ENCODE measurements at regions not wholly inside any gene's neighbourhood (a gene's known extent, or its start where the extent isn't known, plus 50 kb on each side); places are given as distances from the start of the nearest gene placed in this dataset.

DNA sequence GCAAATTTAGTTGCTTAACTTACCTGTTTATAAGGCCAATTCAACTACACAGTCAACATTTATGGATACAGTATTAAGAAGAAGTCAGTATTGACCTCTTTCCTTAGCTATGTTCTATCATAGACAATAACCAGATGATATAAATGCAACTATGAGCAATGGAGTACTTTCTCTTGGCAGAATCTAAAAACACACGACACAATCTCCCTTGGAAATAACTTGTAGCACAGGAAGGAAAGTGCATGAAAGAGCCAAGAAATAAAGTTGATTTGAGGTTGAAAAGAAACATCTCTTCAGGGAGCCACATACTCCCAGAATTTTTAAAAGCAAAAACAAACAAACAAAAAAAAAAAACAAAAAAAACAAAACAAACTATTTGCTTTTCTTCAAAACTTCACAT lies 145.0 kb downstream of the EVA1A start:
- 28% methylated on average over 1 of the region's 1 CpG for WGBS
- intact Hi-C loops (cut with DNase I): no loop called here

DNA sequence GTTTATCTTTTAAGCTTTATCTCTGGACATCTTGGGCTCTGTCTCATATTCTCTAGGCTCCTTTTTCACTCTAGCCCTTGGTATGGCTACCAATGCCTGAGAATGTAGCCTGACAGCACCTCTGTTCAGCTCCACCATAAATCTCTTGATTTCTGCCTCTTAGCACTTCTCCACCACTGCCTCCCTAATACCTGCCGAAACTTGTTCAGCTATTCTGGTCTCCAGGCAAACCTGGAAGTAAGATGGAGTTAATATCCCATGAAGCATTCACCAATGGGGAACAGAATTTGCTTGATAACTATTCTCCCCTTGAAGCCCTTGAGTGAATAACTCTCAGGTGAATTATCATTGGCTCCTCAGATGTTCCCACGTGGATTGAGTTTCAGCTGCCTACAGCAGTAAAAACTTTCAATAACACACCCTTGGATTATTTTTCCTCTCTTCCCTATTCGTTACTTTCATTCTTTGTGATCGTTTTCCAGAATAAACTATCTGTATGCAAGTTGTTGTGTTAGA lies 145.6 kb downstream of the EVA1A start:
- no peaks in the 10 kb centered on the region for H3K27me3 ChIP-seq (replicated peaks; ENCODE audit: insufficient read depth)
- H3K9me3 ChIP-seq: no peaks in the 10 kb centered on the region
- intact Hi-C loops (cut with DNase I): no loop called here
- TF ChIP-seq, protein P1, sequence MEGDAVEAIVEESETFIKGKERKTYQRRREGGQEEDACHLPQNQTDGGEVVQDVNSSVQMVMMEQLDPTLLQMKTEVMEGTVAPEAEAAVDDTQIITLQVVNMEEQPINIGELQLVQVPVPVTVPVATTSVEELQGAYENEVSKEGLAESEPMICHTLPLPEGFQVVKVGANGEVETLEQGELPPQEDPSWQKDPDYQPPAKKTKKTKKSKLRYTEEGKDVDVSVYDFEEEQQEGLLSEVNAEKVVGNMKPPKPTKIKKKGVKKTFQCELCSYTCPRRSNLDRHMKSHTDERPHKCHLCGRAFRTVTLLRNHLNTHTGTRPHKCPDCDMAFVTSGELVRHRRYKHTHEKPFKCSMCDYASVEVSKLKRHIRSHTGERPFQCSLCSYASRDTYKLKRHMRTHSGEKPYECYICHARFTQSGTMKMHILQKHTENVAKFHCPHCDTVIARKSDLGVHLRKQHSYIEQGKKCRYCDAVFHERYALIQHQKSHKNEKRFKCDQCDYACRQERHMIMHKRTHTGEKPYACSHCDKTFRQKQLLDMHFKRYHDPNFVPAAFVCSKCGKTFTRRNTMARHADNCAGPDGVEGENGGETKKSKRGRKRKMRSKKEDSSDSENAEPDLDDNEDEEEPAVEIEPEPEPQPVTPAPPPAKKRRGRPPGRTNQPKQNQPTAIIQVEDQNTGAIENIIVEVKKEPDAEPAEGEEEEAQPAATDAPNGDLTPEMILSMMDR (IDR thresholded peaks at IDR 0.05): no peak
- TF ChIP-seq POLR2AphosphoS5 (IDR thresholded peaks at IDR 0.05) (no peak), POLR2A (IDR thresholded peaks at IDR 0.05) (no peak)
- no peak overlapping the region for H3K27ac ChIP-seq
- no peaks in the 10 kb centered on the region for H3K36me3 ChIP-seq
- DNase-seq (ENCODE audit: low spot score): no peak
- WGBS: 73% methylated on average over 4 of the region's 4 CpGs
- H3K4me1 ChIP-seq (replicated peaks): no peaks in the 10 kb centered on the region
- H3K4me3 ChIP-seq: no peak overlapping the region

More for the DNA sequence above, 145.0 kb downstream of the EVA1A start:
- Histone ChIP-seq H3K4me1 (replicated peaks) (no peaks in the 10 kb centered on the region), H3K36me3 (no peaks in the 10 kb centered on the region), H3K4me3 (no peak overlapping the region), H3K27me3 (replicated peaks; ENCODE audit: insufficient read depth) (no peaks in the 10 kb centered on the region), H3K27ac (no peak overlapping the region), H3K9me3 (no peaks in the 10 kb centered on the region)
- no peak for TF ChIP-seq POLR2A (IDR thresholded peaks at IDR 0.05)
- TF ChIP-seq POLR2AphosphoS5 (IDR thresholded peaks at IDR 0.05): no peak
- TF ChIP-seq, protein P1 (IDR thresholded peaks at IDR 0.05): no peak
- no peak for DNase-seq (ENCODE audit: low spot score)

DNA sequence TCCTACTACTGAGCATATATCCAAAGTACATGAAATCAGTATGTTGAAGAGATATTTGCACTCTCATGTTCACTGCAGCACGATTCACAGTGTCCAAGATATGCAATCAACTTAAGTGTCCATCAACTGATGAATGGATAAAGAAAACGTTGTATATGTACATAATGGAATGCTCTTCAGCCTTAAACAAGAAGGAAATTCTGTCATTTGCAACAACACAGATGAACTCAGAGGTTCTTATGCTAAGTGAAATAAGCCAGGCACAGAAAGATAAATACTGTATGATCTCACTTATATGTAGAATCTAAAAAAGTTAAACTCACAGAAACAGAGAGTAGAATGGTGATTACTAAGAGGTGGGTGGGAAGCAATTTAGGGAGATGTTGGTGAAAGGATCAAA lies 149.2 kb downstream of the EVA1A start:
- Histone ChIP-seq H3K36me3 (no peaks in the 10 kb centered on the region), H3K27me3 (replicated peaks; ENCODE audit: insufficient read depth) (no peaks in the 10 kb centered on the region), H3K27ac (no peak overlapping the region), H3K9me3 (no peaks in the 10 kb centered on the region), H3K4me3 (no peak overlapping the region), H3K4me1 (replicated peaks) (no peaks in the 10 kb centered on the region)
- intact Hi-C loops (cut with DNase I): no loop called here
- 59% methylated on average over 2 of the region's 2 CpGs for WGBS
- TF ChIP-seq POLR2A (IDR thresholded peaks at IDR 0.05): no peak
- TF ChIP-seq, protein P1 (IDR thresholded peaks at IDR 0.05): no peak
- TF ChIP-seq POLR2AphosphoS5 (IDR thresholded peaks at IDR 0.05): no peak
- no peak for DNase-seq (ENCODE audit: low spot score)

DNA sequence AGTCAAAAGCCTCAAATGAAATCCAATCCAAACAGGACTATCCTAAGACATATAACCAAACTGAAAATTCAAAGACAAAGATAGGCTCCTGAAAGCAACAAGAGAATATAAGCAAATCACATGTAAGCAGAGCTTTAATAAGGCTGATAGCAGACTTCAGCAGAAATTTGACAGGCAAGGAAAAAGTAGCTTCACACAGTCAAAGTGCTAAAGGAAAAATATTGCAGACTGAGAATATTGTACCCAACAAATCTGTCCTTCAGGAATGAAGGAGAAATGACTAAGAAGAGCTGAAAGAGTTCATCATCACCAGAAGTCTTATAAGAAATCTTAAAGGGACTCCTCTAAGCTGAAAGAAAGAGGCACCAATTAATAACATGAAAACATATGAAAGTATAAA lies 150.0 kb downstream of the EVA1A start:
- H3K4me1 ChIP-seq (replicated peaks): no peaks in the 10 kb centered on the region
- intact Hi-C loops (cut with DNase I): no loop called here
- no peak overlapping the region for H3K27ac ChIP-seq
- DNase-seq (ENCODE audit: low spot score): no peak
- H3K9me3 ChIP-seq: no peaks in the 10 kb centered on the region
- H3K4me3 ChIP-seq: no peak overlapping the region
- no peak for TF ChIP-seq POLR2A (IDR thresholded peaks at IDR 0.05)
- no peak for TF ChIP-seq POLR2AphosphoS5 (IDR thresholded peaks at IDR 0.05)
- TF ChIP-seq, protein P1 (IDR thresholded peaks at IDR 0.05): no peak
- no peaks in the 10 kb centered on the region for H3K36me3 ChIP-seq
- H3K27me3 ChIP-seq (replicated peaks; ENCODE audit: insufficient read depth): no peaks in the 10 kb centered on the region

DNA sequence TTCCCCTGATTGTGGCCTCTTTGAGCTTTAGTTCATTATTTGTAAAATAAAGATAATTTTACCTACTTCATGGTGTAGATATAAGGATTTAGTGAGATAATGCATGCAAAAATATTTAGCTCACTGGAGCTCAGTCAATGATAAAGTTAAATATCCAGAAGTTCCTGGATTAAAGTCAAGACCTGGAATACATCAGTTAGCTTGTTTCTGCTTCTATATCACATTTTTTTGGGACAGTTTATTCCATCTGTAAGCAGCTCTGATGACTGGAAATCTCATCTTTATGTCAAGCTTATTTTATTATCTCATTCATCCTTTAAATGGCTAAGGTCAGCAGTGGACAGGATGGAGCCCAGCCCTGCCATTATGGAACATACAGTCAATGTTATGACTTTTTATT lies 152.0 kb downstream of the EVA1A start:
- no peaks in the 10 kb centered on the region for H3K4me1 ChIP-seq (replicated peaks)
- TF ChIP-seq, protein P1 (IDR thresholded peaks at IDR 0.05): no peak
- TF ChIP-seq POLR2A (IDR thresholded peaks at IDR 0.05): no peak
- no peak for TF ChIP-seq POLR2AphosphoS5 (IDR thresholded peaks at IDR 0.05)
- H3K36me3 ChIP-seq: no peaks in the 10 kb centered on the region
- intact Hi-C loops (cut with DNase I): loop anchor here (10.0 kb wide), 2 partner anchors 254 to 494 kb away; no protein-coding TSS in a partner anchor
- no peaks in the 10 kb centered on the region for H3K27me3 ChIP-seq (replicated peaks; ENCODE audit: insufficient read depth)
- no peaks in the 10 kb centered on the region for H3K9me3 ChIP-seq
- H3K27ac ChIP-seq: no peak overlapping the region
- H3K4me3 ChIP-seq: no peak overlapping the region
- no peak for DNase-seq (ENCODE audit: low spot score)
